ENCODE measurements at regions not wholly inside any gene's neighbourhood (a gene's known extent, or its start where the extent isn't known, plus 50 kb on each side); places are given as distances from the start of the nearest gene placed in this dataset.
"Not testable (repeated sequence)": the region's sequence is repeated elsewhere in the genome, so short reads cannot be mapped to it uniquely, and the experiment has no call there.

DNA sequence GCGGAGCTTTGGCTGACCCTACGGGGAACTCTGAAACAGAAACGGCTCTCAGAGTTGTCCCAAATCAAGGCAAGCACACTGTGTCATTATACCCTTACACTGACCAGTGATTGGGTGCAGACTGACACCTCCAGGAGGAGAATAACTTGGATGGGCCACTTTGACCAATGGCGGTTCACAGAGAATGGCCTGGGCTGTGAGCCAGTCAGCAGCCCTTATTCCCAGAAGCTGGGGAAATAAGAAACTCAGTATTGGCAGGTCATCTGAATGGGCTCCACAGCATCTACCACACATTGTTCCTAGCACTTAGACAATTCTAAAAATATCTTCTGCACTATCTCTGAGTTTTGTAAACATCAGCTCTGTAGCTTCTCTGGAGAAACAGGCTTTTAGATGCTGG is 265.2 kb downstream of the ADGRL2 start:
- no peak for DNase-seq (ENCODE audit: low read depth in 6 of 9, low spot score in 9 of 9)
- H3K9me3 ChIP-seq (ENCODE audit: control insufficient read depth in 2 of 2, insufficient read depth in 1 of 2, low read length in 1 of 2) = no peaks in the 10 kb centered on the region
- H3K27ac ChIP-seq (ENCODE audit: low read depth in 1 of 2, low read length in 1 of 2) = no peak overlapping the region
- 95% methylated on average over 4 of the region's 4 CpGs for WGBS
- no peaks in the 10 kb centered on the region for H3K27me3 ChIP-seq (ENCODE audit: control insufficient read depth in 2 of 2, insufficient read depth in 1 of 2, low read length in 1 of 2)
- no peaks in the 10 kb centered on the region for H3K36me3 ChIP-seq (ENCODE audit: control insufficient read depth in 2 of 2, insufficient read depth in 2 of 2, low read length in 1 of 2)
- H3K4me1 ChIP-seq (ENCODE audit: control insufficient read depth in 2 of 2, insufficient read depth in 2 of 2, low read length in 2 of 2) = no peaks in the 10 kb centered on the region
- no peak overlapping the region for H3K4me3 ChIP-seq (ENCODE audit: low read length in 2 of 2)

DNA sequence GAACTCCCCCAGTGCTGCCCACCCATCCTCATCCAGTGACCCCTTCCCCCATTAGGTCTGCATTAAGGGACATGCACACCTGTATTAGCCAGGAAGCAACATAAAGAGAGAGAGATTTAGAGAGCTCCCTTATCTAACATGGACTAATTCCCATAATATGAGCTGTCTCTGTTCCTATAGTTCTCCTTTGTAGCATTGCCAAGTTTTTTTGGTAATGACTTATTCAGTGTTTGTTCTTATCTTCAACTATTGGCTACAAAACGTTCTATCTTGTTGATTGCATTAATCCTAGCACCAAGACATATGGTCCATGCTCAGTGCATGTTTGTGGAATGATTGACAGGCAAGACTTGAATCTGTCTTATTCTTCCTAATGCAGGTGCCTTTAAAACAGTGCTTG is 264.0 kb downstream of the ADGRL2 start:
- WGBS = 76% methylated on average over 1 of the region's 1 CpG
- no peak for DNase-seq (ENCODE audit: low read depth in 6 of 9, low spot score in 9 of 9)
- no peak overlapping the region for H3K4me3 ChIP-seq (ENCODE audit: low read length in 2 of 2)
- H3K4me1 ChIP-seq (ENCODE audit: control insufficient read depth in 2 of 2, insufficient read depth in 2 of 2, low read length in 2 of 2) = no peaks in the 10 kb centered on the region
- no peaks in the 10 kb centered on the region for H3K36me3 ChIP-seq (ENCODE audit: control insufficient read depth in 2 of 2, insufficient read depth in 2 of 2, low read length in 1 of 2)
- no peaks in the 10 kb centered on the region for H3K27me3 ChIP-seq (ENCODE audit: control insufficient read depth in 2 of 2, insufficient read depth in 1 of 2, low read length in 1 of 2)
- no peak overlapping the region for H3K27ac ChIP-seq (ENCODE audit: low read depth in 1 of 2, low read length in 1 of 2)
- no peaks in the 10 kb centered on the region for H3K9me3 ChIP-seq (ENCODE audit: control insufficient read depth in 2 of 2, insufficient read depth in 1 of 2, low read length in 1 of 2)

DNA sequence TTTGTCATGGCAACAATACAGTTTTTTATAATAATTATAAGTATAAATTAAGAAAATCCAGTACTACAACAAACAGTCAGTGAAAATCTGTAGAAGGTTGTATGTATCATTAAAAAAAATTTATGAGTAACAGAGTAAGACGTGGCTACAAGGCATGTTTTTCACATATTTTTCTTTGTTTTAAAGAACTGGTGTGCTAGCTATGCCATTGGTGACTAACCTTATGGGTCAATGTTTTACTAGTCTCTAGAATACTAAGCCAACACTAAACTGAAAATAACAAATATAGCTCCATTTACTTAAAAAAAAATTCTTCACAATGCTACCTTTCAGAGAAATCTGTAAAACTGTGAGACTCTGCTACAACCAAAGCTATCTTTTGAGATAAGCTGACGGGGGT is 261.5 kb downstream of the ADGRL2 start:
- H3K27me3 ChIP-seq (ENCODE audit: control insufficient read depth in 2 of 2, insufficient read depth in 1 of 2, low read length in 1 of 2) = no peaks in the 10 kb centered on the region
- no peak overlapping the region for H3K27ac ChIP-seq (ENCODE audit: low read depth in 1 of 2, low read length in 1 of 2)
- no peak for DNase-seq (ENCODE audit: low read depth in 6 of 9, low spot score in 9 of 9)
- H3K4me1 ChIP-seq (ENCODE audit: control insufficient read depth in 2 of 2, insufficient read depth in 2 of 2, low read length in 2 of 2) = no peaks in the 10 kb centered on the region
- no peak overlapping the region for H3K4me3 ChIP-seq (ENCODE audit: low read length in 2 of 2)
- H3K36me3 ChIP-seq (ENCODE audit: control insufficient read depth in 2 of 2, insufficient read depth in 2 of 2, low read length in 1 of 2) = no peaks in the 10 kb centered on the region
- no peaks in the 10 kb centered on the region for H3K9me3 ChIP-seq (ENCODE audit: control insufficient read depth in 2 of 2, insufficient read depth in 1 of 2, low read length in 1 of 2)
- 93% methylated on average over 2 of the region's 2 CpGs for WGBS

DNA sequence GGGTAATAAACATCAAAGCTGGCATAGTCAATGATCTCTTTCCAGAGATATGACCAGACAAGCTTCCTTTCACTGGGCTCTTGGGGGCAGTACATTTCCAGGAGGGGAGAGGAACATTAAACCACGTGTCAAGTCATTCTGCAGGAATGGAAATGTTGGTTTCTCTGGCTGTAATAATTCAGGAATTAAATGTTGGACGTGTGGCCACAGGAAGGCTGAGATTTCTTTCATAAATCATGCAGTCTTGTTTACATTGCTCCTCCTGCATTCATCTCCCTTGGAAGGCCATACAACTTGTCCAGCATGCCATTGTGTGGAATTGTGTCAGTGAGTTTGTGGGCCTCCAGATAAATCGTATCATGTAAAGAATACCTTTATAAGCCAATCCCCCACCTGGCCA is 259.2 kb downstream of the ADGRL2 start:
- H3K4me3 ChIP-seq (ENCODE audit: low read length in 2 of 2) = no peak overlapping the region
- WGBS = 38% methylated on average over 3 of the region's 3 CpGs
- no peaks in the 10 kb centered on the region for H3K9me3 ChIP-seq (ENCODE audit: control insufficient read depth in 2 of 2, insufficient read depth in 1 of 2, low read length in 1 of 2)

DNA sequence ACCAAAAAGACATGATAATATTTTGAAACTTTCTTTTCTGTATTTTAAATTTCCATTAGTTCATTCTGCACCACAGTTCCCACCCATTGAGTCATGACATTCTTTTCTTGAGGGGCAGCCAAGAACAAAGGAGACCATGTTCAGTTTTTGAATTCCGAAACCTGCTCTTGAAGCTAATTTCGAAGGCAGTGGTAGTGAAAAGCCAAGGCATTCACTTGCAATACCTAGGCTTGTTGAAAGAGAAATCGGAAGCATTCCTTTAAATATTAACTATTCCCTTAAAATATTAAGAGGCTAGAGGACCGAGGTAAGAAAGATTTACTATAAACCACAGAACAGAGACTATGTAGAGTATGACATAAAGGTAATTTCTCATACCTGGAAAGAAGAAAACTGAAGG is 256.3 kb downstream of the ADGRL2 start:
- Histone ChIP-seq H3K4me3 (ENCODE audit: low read length in 2 of 2) (no peak overlapping the region), H3K36me3 (ENCODE audit: control insufficient read depth in 2 of 2, insufficient read depth in 2 of 2, low read length in 1 of 2) (no peaks in the 10 kb centered on the region), H3K4me1 (ENCODE audit: control insufficient read depth in 2 of 2, insufficient read depth in 2 of 2, low read length in 2 of 2) (no peaks in the 10 kb centered on the region), H3K9me3 (ENCODE audit: control insufficient read depth in 2 of 2, insufficient read depth in 1 of 2, low read length in 1 of 2) (no peaks in the 10 kb centered on the region), H3K27me3 (ENCODE audit: control insufficient read depth in 2 of 2, insufficient read depth in 1 of 2, low read length in 1 of 2) (no peaks in the 10 kb centered on the region), H3K27ac (ENCODE audit: low read depth in 1 of 2, low read length in 1 of 2) (no peak overlapping the region)
- no peak for DNase-seq (ENCODE audit: low read depth in 6 of 9, low spot score in 9 of 9)
- WGBS = 93% methylated on average over 4 of the region's 4 CpGs

More for the DNA sequence above, 259.2 kb downstream of the ADGRL2 start:
- H3K27me3 ChIP-seq (ENCODE audit: control insufficient read depth in 2 of 2, insufficient read depth in 1 of 2, low read length in 1 of 2) = no peaks in the 10 kb centered on the region
- no peak for DNase-seq (ENCODE audit: low read depth in 6 of 9, low spot score in 9 of 9)
- no peaks in the 10 kb centered on the region for H3K36me3 ChIP-seq (ENCODE audit: control insufficient read depth in 2 of 2, insufficient read depth in 2 of 2, low read length in 1 of 2)
- no peaks in the 10 kb centered on the region for H3K4me1 ChIP-seq (ENCODE audit: control insufficient read depth in 2 of 2, insufficient read depth in 2 of 2, low read length in 2 of 2)
- H3K27ac ChIP-seq (ENCODE audit: low read depth in 1 of 2, low read length in 1 of 2) = no peak overlapping the region

DNA sequence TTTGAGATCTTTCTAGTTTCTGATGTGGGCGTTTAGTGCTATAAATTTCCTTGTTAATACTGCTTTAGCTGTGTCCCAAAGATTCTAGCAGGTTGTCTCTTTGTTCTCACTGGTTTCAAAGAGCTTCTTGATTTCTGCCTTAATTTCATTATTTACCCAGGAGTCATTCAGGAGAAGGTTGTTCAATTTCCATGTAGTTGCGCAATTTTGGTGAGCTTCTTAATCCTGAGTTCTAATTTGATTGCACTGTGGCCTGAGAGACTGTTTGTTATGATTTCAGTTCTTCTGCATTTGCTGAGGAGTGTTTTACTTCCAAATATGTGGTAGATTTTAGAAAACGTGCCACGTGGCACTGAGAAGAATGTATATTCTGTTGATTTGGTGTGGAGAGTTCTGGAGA is 254.6 kb downstream of the ADGRL2 start:
- H3K4me3 ChIP-seq (ENCODE audit: low read length in 2 of 2); H3K27ac ChIP-seq (ENCODE audit: low read depth in 1 of 2, low read length in 1 of 2); H3K9me3 ChIP-seq (ENCODE audit: control insufficient read depth in 2 of 2, insufficient read depth in 1 of 2, low read length in 1 of 2); H3K4me1 ChIP-seq (ENCODE audit: control insufficient read depth in 2 of 2, insufficient read depth in 2 of 2, low read length in 2 of 2); H3K36me3 ChIP-seq (ENCODE audit: control insufficient read depth in 2 of 2, insufficient read depth in 2 of 2, low read length in 1 of 2); DNase-seq (ENCODE audit: low read depth in 6 of 9, low spot score in 9 of 9); H3K27me3 ChIP-seq (ENCODE audit: control insufficient read depth in 2 of 2, insufficient read depth in 1 of 2, low read length in 1 of 2): not testable (repeated sequence)
- WGBS = 95% methylated on average over 4 of the region's 4 CpGs

DNA sequence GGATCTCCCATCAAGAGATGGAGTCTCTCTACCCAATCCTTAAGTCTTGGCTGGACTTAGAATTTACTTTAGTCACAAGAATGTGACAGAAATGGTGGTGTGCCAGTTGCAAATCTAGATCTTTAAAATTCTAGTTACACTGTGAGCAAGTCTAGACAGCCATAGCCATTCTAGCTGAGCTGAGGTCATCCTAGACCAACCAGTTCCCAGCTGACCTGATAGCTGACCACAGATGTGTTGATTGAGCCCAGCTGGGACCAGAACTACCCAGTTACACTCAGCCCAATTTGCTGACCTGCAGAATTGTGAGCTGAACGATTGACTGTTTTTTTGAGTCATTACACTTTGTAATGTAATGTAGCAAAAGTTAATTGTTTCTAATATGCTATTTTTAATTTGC is 251.8 kb downstream of the ADGRL2 start:
- DNase-seq (ENCODE audit: low read depth in 6 of 9, low spot score in 9 of 9) = no peak
- no peak overlapping the region for H3K27ac ChIP-seq (ENCODE audit: low read depth in 1 of 2, low read length in 1 of 2)
- H3K4me3 ChIP-seq (ENCODE audit: low read length in 2 of 2) = no peak overlapping the region
- H3K9me3 ChIP-seq (ENCODE audit: control insufficient read depth in 2 of 2, insufficient read depth in 1 of 2, low read length in 1 of 2) = no peaks in the 10 kb centered on the region
- no peaks in the 10 kb centered on the region for H3K27me3 ChIP-seq (ENCODE audit: control insufficient read depth in 2 of 2, insufficient read depth in 1 of 2, low read length in 1 of 2)
- no peaks in the 10 kb centered on the region for H3K4me1 ChIP-seq (ENCODE audit: control insufficient read depth in 2 of 2, insufficient read depth in 2 of 2, low read length in 2 of 2)
- 91% methylated on average over 1 of the region's 1 CpG for WGBS
- H3K36me3 ChIP-seq (ENCODE audit: control insufficient read depth in 2 of 2, insufficient read depth in 2 of 2, low read length in 1 of 2) = no peaks in the 10 kb centered on the region

DNA sequence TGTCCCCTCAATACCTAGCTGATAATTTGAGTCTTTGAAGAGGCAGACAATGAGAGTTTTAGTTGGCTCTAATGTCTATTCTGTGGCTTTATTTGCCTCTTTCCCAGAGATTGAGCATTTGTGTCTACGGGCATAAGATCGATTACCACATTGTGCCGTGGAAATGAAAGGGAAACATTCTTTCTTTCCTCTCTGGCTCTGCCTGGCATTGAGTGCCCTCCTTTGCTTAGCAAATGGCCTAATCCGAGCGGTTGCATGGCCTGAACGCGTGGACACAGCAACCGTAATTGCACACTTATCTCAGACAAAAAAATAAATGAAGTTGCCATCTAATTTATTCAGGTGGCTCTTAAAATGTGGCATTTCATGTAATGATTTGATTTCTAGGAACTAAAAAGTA is 247.9 kb downstream of the ADGRL2 start:
- H3K9me3 ChIP-seq (ENCODE audit: control insufficient read depth in 2 of 2, insufficient read depth in 1 of 2, low read length in 1 of 2) = no peaks in the 10 kb centered on the region
- no peak for DNase-seq (ENCODE audit: low read depth in 6 of 9, low spot score in 9 of 9)
- no peaks in the 10 kb centered on the region for H3K27me3 ChIP-seq (ENCODE audit: control insufficient read depth in 2 of 2, insufficient read depth in 1 of 2, low read length in 1 of 2)
- no peaks in the 10 kb centered on the region for H3K36me3 ChIP-seq (ENCODE audit: control insufficient read depth in 2 of 2, insufficient read depth in 2 of 2, low read length in 1 of 2)
- no peak overlapping the region for H3K4me3 ChIP-seq (ENCODE audit: low read length in 2 of 2)
- no peaks in the 10 kb centered on the region for H3K4me1 ChIP-seq (ENCODE audit: control insufficient read depth in 2 of 2, insufficient read depth in 2 of 2, low read length in 2 of 2)
- 98% methylated on average over 8 of the region's 8 CpGs for WGBS
- H3K27ac ChIP-seq (ENCODE audit: low read depth in 1 of 2, low read length in 1 of 2) = no peak overlapping the region

DNA sequence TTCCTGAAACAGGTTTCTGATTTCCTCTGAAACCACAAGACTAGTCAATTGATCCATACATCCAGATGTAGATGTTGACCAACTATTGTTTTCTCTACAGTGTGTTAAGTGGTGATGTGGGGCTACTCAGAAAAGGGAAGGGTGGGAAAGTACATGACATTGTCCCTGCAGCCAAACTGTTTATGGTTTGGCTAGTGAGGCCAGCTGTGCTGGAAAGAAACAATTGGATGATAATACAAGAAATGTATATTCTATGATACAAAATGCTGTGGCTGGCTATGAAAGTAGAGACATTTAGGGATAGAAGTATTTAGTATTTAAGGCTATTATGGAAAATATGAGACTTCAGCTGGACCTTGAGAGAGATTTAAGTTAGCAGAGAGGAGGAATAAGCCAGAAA is 244.5 kb downstream of the ADGRL2 start:
- no peak for DNase-seq (ENCODE audit: low read depth in 6 of 9, low spot score in 9 of 9)
- no peaks in the 10 kb centered on the region for H3K9me3 ChIP-seq (ENCODE audit: control insufficient read depth in 2 of 2, insufficient read depth in 1 of 2, low read length in 1 of 2)
- no peaks in the 10 kb centered on the region for H3K36me3 ChIP-seq (ENCODE audit: control insufficient read depth in 2 of 2, insufficient read depth in 2 of 2, low read length in 1 of 2)
- peaks cover 0 to 11% of the 10 kb centered on the region in 2 donors for H3K4me1 ChIP-seq (ENCODE audit: control insufficient read depth in 2 of 2, insufficient read depth in 2 of 2, low read length in 2 of 2)
- H3K27ac ChIP-seq (ENCODE audit: low read depth in 1 of 2, low read length in 1 of 2) = no peak overlapping the region
- H3K4me3 ChIP-seq (ENCODE audit: low read length in 2 of 2) = no peak overlapping the region
- no peaks in the 10 kb centered on the region for H3K27me3 ChIP-seq (ENCODE audit: control insufficient read depth in 2 of 2, insufficient read depth in 1 of 2, low read length in 1 of 2)

DNA sequence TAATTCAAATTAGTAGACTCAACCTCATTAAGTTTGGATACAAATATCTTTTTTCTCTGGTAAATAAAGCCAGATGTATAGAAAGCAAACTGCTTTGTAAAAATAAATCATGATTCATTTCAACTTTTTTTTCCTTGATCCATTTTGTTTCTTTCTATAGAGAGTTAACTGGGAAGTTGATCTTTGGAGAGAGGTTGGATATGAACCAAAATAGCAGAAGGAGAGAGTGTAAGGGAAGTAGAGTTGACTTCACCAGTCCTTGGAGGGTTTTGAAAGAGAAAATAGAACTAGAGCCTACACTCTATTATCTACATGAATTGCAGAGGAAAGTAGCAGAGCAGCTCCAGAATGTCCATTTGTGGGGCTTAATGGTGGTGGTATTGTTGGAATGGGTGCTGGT is 243.8 kb downstream of the ADGRL2 start:
- Histone ChIP-seq H3K27ac (ENCODE audit: low read depth in 1 of 2, low read length in 1 of 2) (no peak overlapping the region), H3K4me1 (ENCODE audit: control insufficient read depth in 2 of 2, insufficient read depth in 2 of 2, low read length in 2 of 2) (peaks cover 0 to 11% of the 10 kb centered on the region in 2 donors), H3K36me3 (ENCODE audit: control insufficient read depth in 2 of 2, insufficient read depth in 2 of 2, low read length in 1 of 2) (no peaks in the 10 kb centered on the region), H3K4me3 (ENCODE audit: low read length in 2 of 2) (no peak overlapping the region), H3K27me3 (ENCODE audit: control insufficient read depth in 2 of 2, insufficient read depth in 1 of 2, low read length in 1 of 2) (no peaks in the 10 kb centered on the region), H3K9me3 (ENCODE audit: control insufficient read depth in 2 of 2, insufficient read depth in 1 of 2, low read length in 1 of 2) (no peaks in the 10 kb centered on the region)
- DNase-seq (ENCODE audit: low read depth in 6 of 9, low spot score in 9 of 9) = no peak
